K562 (cell line): ENCODE measurements at regions not wholly inside any gene's neighbourhood (a gene's known extent, or its start where the extent isn't known, plus 50 kb on each side); places are given as distances from the start of the nearest gene placed in this dataset.
"Not testable (repeated sequence)": the region's sequence is repeated elsewhere in the genome, so short reads cannot be mapped to it uniquely, and the experiment has no call there.

ENCODE experiments used
- ATAC-seq: fragments of 200-7000 bp; cut with Tn5 transposase; 3 replicates; pipeline ENCODE4 v1.9.1; 2020; ENCODE audit warnings: moderate library complexity
- BruUV-seq: library from RNA; stranded (reverse); fragments of 400-500 nt; replicated peaks from 2 replicates; lab custom pipeline; 2021; lab: Mats Ljungman, UMichigan
- CTCF ChIA-PET: fragments of 300-600 bp; formaldehyde crosslinking; extraction: SDS; loops from one replicate; lab custom pipeline; 2021; ENCODE audit warnings: low intra/inter-chr PET ratio; lab: Yijun Ruan, JAX
- POLR2A ChIA-PET: fragments of 300-600, 350-650 bp; sonication (Branson Sonifier 250); formaldehyde crosslinking; extraction: SDS; loops from one replicate; lab custom pipeline; 2021; ENCODE audit warnings: antibody characterized with exemption, inconsistent platforms; lab: Yijun Ruan, JAX
- DNase-seq, 4 experiments: peaks; one replicate each; pipeline versions ENCODE4 v3.0.0 to v3.0.0-alpha.2; 2011 to 2018; ENCODE audit warnings: low spot score in 3 of 4, mixed read lengths in 3 of 4; ENCODE audit errors: extremely low read depth in 1 of 4
- FAIRE-seq: peaks from 2 replicates; lab custom pipeline; 2011; peaks lifted over from hg19 to GRCh38; lab: Jason Lieb, UNC
- H2AFZ ChIP-seq: 2 replicates; pipeline ENCODE4 v1.6.0; 2011; ENCODE audit warnings: low read depth, low read length, control low read depth, inconsistent platforms
- H3K27ac ChIP-seq: fragments of 200-600 bp; 3 replicates; pipeline ENCODE4 v1.8.0; 2011; ENCODE audit warnings: low read depth, mild to moderate bottlenecking, control low read depth, inconsistent platforms, low read length, moderate library complexity, mixed read lengths; ENCODE audit errors: extremely low read depth
- H3K27me3 ChIP-seq, 2 experiments: fragments of 300-600 bp in 1 of 2; 2 replicates in 1 of 2; 3 replicates in 1 of 2; pipeline versions ENCODE4 v1.6.0 to v1.8.0; 2011; ENCODE audit warnings: inconsistent platforms in 2 of 2, low read length in 2 of 2, mild to moderate bottlenecking in 1 of 2, mixed read lengths in 1 of 2, moderate library complexity in 1 of 2; ENCODE audit not compliant: control insufficient read depth in 2 of 2, insufficient read depth in 2 of 2
- H3K36me3 ChIP-seq: fragments of 300-600 bp; 3 replicates; pipeline ENCODE4 v1.8.0; 2011; ENCODE audit warnings: mild to moderate bottlenecking, low read length, inconsistent platforms; ENCODE audit not compliant: control insufficient read depth, insufficient read depth
- H3K4me1 ChIP-seq, 2 experiments: fragments of 200-600 bp in 1 of 2; replicated peaks in 1 of 2; 2 replicates in 1 of 2; 3 replicates in 1 of 2; pipeline versions ENCODE4 v1.5.1 to v1.8.0; 2011; ENCODE audit warnings: inconsistent platforms in 2 of 2, low read length in 2 of 2, mild to moderate bottlenecking in 1 of 2, mixed read lengths in 1 of 2, moderate library complexity in 1 of 2; ENCODE audit not compliant: control insufficient read depth in 2 of 2, insufficient read depth in 2 of 2
- H3K4me2 ChIP-seq: 2 replicates; pipeline ENCODE4 v1.6.1; 2011; ENCODE audit warnings: low read length, control low read depth, inconsistent platforms, mixed read lengths; ENCODE audit not compliant: insufficient read depth
- H3K4me3 ChIP-seq: fragments of 200-600 bp; sonication (generic), shearing (Covaris generic); 2 replicates; pipeline ENCODE4 v1.5.1; 2016; ENCODE audit warnings: control low read depth, inconsistent platforms
- H3K79me2 ChIP-seq: fragments of 200-600 bp; 3 replicates; pipeline ENCODE4 v1.8.0; 2011; ENCODE audit warnings: low read length, inconsistent platforms; ENCODE audit not compliant: control insufficient read depth, insufficient read depth
- H3K9ac ChIP-seq, 2 experiments: 2 replicates each; pipeline versions ENCODE4 v1.6.0 to v1.6.1; 2011; ENCODE audit warnings: low read depth in 2 of 2, low read length in 2 of 2, control low read depth in 1 of 2, inconsistent platforms in 1 of 2, mild to moderate bottlenecking in 1 of 2, mixed read lengths in 1 of 2; ENCODE audit not compliant: insufficient read depth in 1 of 2
- H3K9me1 ChIP-seq: one replicate; pipeline ENCODE4 v1.6.0; 2011; ENCODE audit warnings: inconsistent platforms, mild to moderate bottlenecking, low read length, moderate library complexity; ENCODE audit not compliant: control insufficient read depth, insufficient read depth
- H3K9me3 ChIP-seq: replicated peaks from 2 replicates; pipeline ENCODE4 v1.5.1; 2011; ENCODE audit warnings: low read depth, low read length, inconsistent platforms; ENCODE audit not compliant: control insufficient read depth, insufficient read depth
- H4K20me1 ChIP-seq: replicated peaks from 2 replicates; pipeline ENCODE4 v1.6.1; 2011; ENCODE audit warnings: low read length, inconsistent platforms, mixed read lengths; ENCODE audit not compliant: control insufficient read depth, insufficient read depth
- AFF1 ChIP-seq, 2 experiments: fragments of 450-650 bp; IDR thresholded peaks; 2 replicates each; pipeline ENCODE4 v1.6.1; 2018; ENCODE audit warnings: mild to moderate bottlenecking in 2 of 2, low read depth in 1 of 2; ENCODE audit not compliant: partially characterized antibody in 2 of 2
- DPF2 ChIP-seq: fragments of 450-650 bp; IDR thresholded peaks from 2 replicates; pipeline ENCODE4 v1.6.1; 2016
- ETV1 ChIP-seq: fragments of 450-650 bp; conservative IDR thresholded peaks from 2 replicates; pipeline ENCODE4 v1.6.1; 2016; ENCODE audit warnings: missing genetic modification characterization, control low read depth, low read depth, missing compliant biosample characterization
- RREB1 ChIP-seq: fragments of 250-450 bp; sonication (Bioruptor Pico); IDR thresholded peaks from 2 replicates; pipeline ENCODE4 v1.4.0; 2020
- SMARCC2 ChIP-seq: fragments of 450-650 bp; IDR thresholded peaks from 2 replicates; pipeline ENCODE4 v1.6.1; 2017; ENCODE audit warnings: antibody characterized with exemption, moderate library complexity, mild to moderate bottlenecking, low read depth
- WGBS: fragments of 100-300 bp; shearing (Covaris generic); methylation state at CpG from one replicate; pipeline ENCODE4 v1.1.6; 2016; ENCODE audit warnings: low coverage, mixed read lengths; ENCODE audit not compliant: insufficient coverage; ENCODE audit errors: missing lambda C conversion rate; 5-methylcytosine and 5-hydroxymethylcytosine counted together
- in situ Hi-C: fragments of 300-500 bp; cut with MboI; formaldehyde crosslinking; loops from 4 replicates; pipeline ENCODE4 v1.15.0; 2018; ENCODE audit warnings: inconsistent platforms, mixed read lengths
- intact Hi-C: fragments of 100-400 bp; cut with micrococcal nuclease; formaldehyde crosslinking; loops from 2 replicates; pipeline ENCODE4 v1.14.2; 2022

DNA sequence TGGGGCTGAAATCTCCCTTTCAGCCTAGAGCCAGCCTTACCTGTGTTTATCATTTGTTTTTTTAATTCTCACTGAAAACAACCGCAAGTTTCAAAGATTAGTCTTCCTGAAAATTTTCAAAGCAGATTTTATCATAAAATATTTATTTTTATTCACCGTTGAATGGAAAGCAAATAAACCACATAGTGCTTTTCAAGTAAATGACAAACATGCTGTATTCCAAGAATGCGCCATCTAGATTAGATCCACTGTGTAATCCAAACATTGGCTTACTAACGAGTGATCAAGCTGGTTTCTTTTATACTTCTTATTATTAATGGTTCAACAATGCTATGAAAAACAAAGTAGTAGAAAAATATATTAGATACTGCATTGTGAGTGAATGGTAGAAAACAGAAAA lies 1176.2 kb upstream of the IGFBP7 start (continued):
- TF ChIP-seq RREB1 = no peak
- no peak for TF ChIP-seq AFF1 (IDR thresholded peaks at IDR 0.05; ENCODE audit: low read depth in 1 of 2, partially characterized antibody in 2 of 2)
- TF ChIP-seq ETV1 (tag) = no peak
- TF ChIP-seq SMARCC2 = no peak
- TF ChIP-seq DPF2 = no peak

GRCh38 chr4:58280928-58281327 lies 1170.7 kb upstream of the IGFBP7 start:
- H3K36me3 ChIP-seq, H3K79me2 ChIP-seq, H3K4me2 ChIP-seq, H3K27ac ChIP-seq, H4K20me1 ChIP-seq, DNase-seq, H2AFZ ChIP-seq, H3K4me3 ChIP-seq, in situ Hi-C loops, CTCF ChIA-PET, H3K9me1 ChIP-seq, H3K9ac ChIP-seq, POLR2A ChIA-PET, FAIRE-seq, H3K4me1 ChIP-seq, ATAC-seq, H3K9me3 ChIP-seq, H3K27me3 ChIP-seq, intact Hi-C loops, BruUV-seq: not testable (repeated sequence)
- WGBS = 0% methylated on average over 2 of the region's 2 CpGs
